ENCODE measurements at regions not wholly inside any gene's neighbourhood (a gene's known extent, or its start where the extent isn't known, plus 50 kb on each side); places are given as distances from the start of the nearest gene placed in this dataset.

- FAIRE-seq = no peak
Measured at GRCh38 chr3:86176445-86176784, 814.5 kb downstream of the VGLL3 start.

GRCh38 chr3:86175593-86176444, 815.1 kb downstream of the VGLL3 start:
- Histone ChIP-seq H3K4me2 (no peak overlapping the region), H3K4me1 (no peaks in the 10 kb centered on the region), H3K4me3 (no peak overlapping the region), H3K27ac (no peak overlapping the region), H3K9me3 (no peaks in the 10 kb centered on the region)
- POLR2A ChIA-PET = no interaction called here
- CTCF ChIA-PET = no interaction called here
- no peak for FAIRE-seq
- no peak for ATAC-seq
- DNase-seq (ENCODE audit: low read depth in 1 of 2, low spot score in 1 of 2) = no peak
- WGBS (ENCODE audit: missing lambda C conversion rate) = 65% methylated on average over 7 of the region's 7 CpGs
- TF ChIP-seq CHD4 (IDR thresholded peaks at IDR 0.05; ENCODE audit: borderline replicate concordance) (no peak), NFE2L2 (conservative IDR thresholded peaks at IDR 0.05; ENCODE audit: low read length) (no peak), PBX3 (IDR thresholded peaks at IDR 0.05) (no peak), TFCP2L1 (CRISPR knock-in tag; IDR thresholded peaks at IDR 0.05) (no peak), CEBPB (IDR thresholded peaks at IDR 0.05) (no peak), NR3C1 (IDR thresholded peaks at IDR 0.05) (no peak), ESRRA (IDR thresholded peaks at IDR 0.05; ENCODE audit: borderline replicate concordance, low read length) (no peak), JUNB (IDR thresholded peaks at IDR 0.05) (no peak), SMC3 (IDR thresholded peaks at IDR 0.05) (no peak), SREBF2 (IDR thresholded peaks at IDR 0.05) (no peak), RCOR1 (IDR thresholded peaks at IDR 0.05; ENCODE audit: low read depth, low read length) (no peak), HOXB5 (CRISPR knock-in tag; IDR thresholded peaks at IDR 0.05) (no peak), ATOH8 (CRISPR knock-in tag; IDR thresholded peaks at IDR 0.05; ENCODE audit: low read depth) (no peak), E2F6 (IDR thresholded peaks at IDR 0.05; ENCODE audit: borderline replicate concordance, low read depth) (no peak), MAX (IDR thresholded peaks at IDR 0.05) (no peak), FOSB (CRISPR knock-in tag; IDR thresholded peaks at IDR 0.05) (no peak), HES2 (IDR thresholded peaks at IDR 0.05) (no peak)

More at GRCh38 chr3:86176445-86176784, 814.5 kb downstream of the VGLL3 start:
- Histone ChIP-seq H3K4me1 (no peaks in the 10 kb centered on the region), H3K27ac (no peak overlapping the region), H3K9me3 (no peaks in the 10 kb centered on the region), H3K4me2 (no peak overlapping the region), H3K4me3 (no peak overlapping the region)
- no peak for TF ChIP-seq CHD2 (IDR thresholded peaks at IDR 0.05; ENCODE audit: low read length, partially characterized antibody)
- no peak for TF ChIP-seq MAFK (IDR thresholded peaks at IDR 0.05; ENCODE audit: partially characterized antibody)
- TF ChIP-seq CTCF (IDR thresholded peaks at IDR 0.05) = no peak
- no peak for TF ChIP-seq RARB (CRISPR knock-in tag; IDR thresholded peaks at IDR 0.05)
- no peak for TF ChIP-seq HOXB5 (CRISPR knock-in tag; IDR thresholded peaks at IDR 0.05)
- no peak for TF ChIP-seq HMGXB4 (CRISPR knock-in tag; IDR thresholded peaks at IDR 0.05; ENCODE audit: borderline replicate concordance)
- no peak for TF ChIP-seq JUN (IDR thresholded peaks at IDR 0.05)
- TF ChIP-seq SREBF2 (IDR thresholded peaks at IDR 0.05) = no peak
- no peak for TF ChIP-seq EHF (CRISPR knock-in tag; IDR thresholded peaks at IDR 0.05)
- no peak for TF ChIP-seq ESRRA (IDR thresholded peaks at IDR 0.05; ENCODE audit: borderline replicate concordance, low read length)
- no peak for TF ChIP-seq JUNB (IDR thresholded peaks at IDR 0.05)
- TF ChIP-seq KDM5A (IDR thresholded peaks at IDR 0.05) = no peak
- TF ChIP-seq ZC3H11A (IDR thresholded peaks at IDR 0.05) = no peak
- no peak for TF ChIP-seq ZSCAN20 (CRISPR knock-in tag; IDR thresholded peaks at IDR 0.05)
- TF ChIP-seq FOXS1 (CRISPR knock-in tag; IDR thresholded peaks at IDR 0.05) = no peak
- no peak for TF ChIP-seq NFE2L2 (conservative IDR thresholded peaks at IDR 0.05; ENCODE audit: low read length)
- no peak for TF ChIP-seq PHF8 (IDR thresholded peaks at IDR 0.05; ENCODE audit: borderline replicate concordance, low read depth)
- no peak for TF ChIP-seq TP53 (CRISPR knock-in tag; IDR thresholded peaks at IDR 0.05)
- no peak for TF ChIP-seq FOSB (CRISPR knock-in tag; IDR thresholded peaks at IDR 0.05)
- TF ChIP-seq MAZ (IDR thresholded peaks at IDR 0.05; ENCODE audit: borderline replicate concordance, low read depth, low read length) = no peak
- ChIA-PET CTCF (no interaction called here), POLR2A (no interaction called here)
- WGBS (ENCODE audit: missing lambda C conversion rate) = 89% methylated on average over 3 of the region's 3 CpGs
- DNase-seq (ENCODE audit: low read depth in 1 of 2, low spot score in 1 of 2) (no peak), ATAC-seq (no peak)

Data from A549 (cell line).